OCI-LY3 (cell line): ENCODE measurements at regions not wholly inside any gene's neighbourhood (a gene's known extent, or its start where the extent isn't known, plus 50 kb on each side); places are given as distances from the start of the nearest gene placed in this dataset.

Source experiments
- EZH2phosphoT487 ChIP-seq: fragments of 200-600 bp; shearing (Covaris generic); IDR thresholded peaks from 2 replicates; pipeline ENCODE4 v1.6.1; 2018; ENCODE audit warnings: antibody characterized with exemption, mixed run types, low read depth
- TF ChIP-seq, protein P1 (sequence below): fragments of 200-600, 300-600 bp; sonication (generic); IDR thresholded peaks from 2 replicates; pipeline ENCODE4 v1.5.1; 2014; ENCODE audit warnings: antibody characterized with exemption, low read length, low read depth

DNA sequence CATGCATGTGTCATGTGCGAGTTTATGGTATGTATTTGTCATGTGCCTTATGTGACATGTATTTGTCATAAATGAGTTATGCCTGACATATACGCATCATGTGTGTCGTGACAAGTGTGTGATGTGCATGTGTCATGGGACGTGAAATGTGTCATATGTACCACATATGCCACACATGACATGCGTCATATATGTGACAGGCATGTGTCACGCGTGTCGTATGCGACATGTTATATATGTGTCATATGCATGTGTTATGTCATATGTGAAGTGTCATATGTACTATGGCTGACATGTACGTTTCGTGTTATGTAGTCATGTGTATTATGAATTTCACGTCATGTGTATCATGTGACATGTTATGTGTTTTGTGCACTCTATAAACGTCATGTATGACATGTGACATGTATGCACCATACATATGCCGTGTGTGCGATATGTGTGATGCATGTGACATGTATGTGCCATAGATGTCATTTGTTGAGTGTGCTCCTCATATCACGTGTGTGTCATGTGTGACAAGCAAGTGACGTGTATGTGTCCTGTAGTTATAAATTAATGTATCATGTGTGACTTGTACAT is 2152.3 kb upstream of the PIK3C3 start:
- TF ChIP-seq, protein P1, sequence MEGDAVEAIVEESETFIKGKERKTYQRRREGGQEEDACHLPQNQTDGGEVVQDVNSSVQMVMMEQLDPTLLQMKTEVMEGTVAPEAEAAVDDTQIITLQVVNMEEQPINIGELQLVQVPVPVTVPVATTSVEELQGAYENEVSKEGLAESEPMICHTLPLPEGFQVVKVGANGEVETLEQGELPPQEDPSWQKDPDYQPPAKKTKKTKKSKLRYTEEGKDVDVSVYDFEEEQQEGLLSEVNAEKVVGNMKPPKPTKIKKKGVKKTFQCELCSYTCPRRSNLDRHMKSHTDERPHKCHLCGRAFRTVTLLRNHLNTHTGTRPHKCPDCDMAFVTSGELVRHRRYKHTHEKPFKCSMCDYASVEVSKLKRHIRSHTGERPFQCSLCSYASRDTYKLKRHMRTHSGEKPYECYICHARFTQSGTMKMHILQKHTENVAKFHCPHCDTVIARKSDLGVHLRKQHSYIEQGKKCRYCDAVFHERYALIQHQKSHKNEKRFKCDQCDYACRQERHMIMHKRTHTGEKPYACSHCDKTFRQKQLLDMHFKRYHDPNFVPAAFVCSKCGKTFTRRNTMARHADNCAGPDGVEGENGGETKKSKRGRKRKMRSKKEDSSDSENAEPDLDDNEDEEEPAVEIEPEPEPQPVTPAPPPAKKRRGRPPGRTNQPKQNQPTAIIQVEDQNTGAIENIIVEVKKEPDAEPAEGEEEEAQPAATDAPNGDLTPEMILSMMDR, result no peak
- no peak for TF ChIP-seq EZH2phosphoT487
